Upper lobe of left lung (tissue), 4 donors: ENCODE measurements at regions not wholly inside any gene's neighbourhood (a gene's known extent, or its start where the extent isn't known, plus 50 kb on each side); places are given as distances from the start of the nearest gene placed in this dataset.

Experiments
- CTCF ChIP-seq, 6 experiments: fragments of 450-650 bp in 4 of 6; fragments of 200-600 bp in 2 of 6; sonication (generic) in 2 of 6; IDR thresholded peaks; one replicate each; pipeline ENCODE4 v1.5.1; 2016 to 2019; ENCODE audit warnings: antibody characterized with exemption in 6 of 6
- EP300 ChIP-seq, 4 donors: sonication (generic); formaldehyde crosslinking; IDR thresholded peaks; one replicate each; pipeline ENCODE4 v1.5.1; 2017; ENCODE audit warnings: antibody characterized with exemption in 4 of 4, control low read depth in 2 of 4
- POLR2A ChIP-seq, 4 donors: fragments of 450-650 bp; IDR thresholded peaks; one replicate each; pipeline ENCODE4 v1.5.1; 2016 to 2017; ENCODE audit warnings: antibody characterized with exemption in 4 of 4, mild to moderate bottlenecking in 2 of 4
- POLR2AphosphoS5 ChIP-seq, 2 donors: sonication (generic); formaldehyde crosslinking; IDR thresholded peaks; one replicate each; pipeline ENCODE4 v1.5.1; 2017; ENCODE audit warnings: antibody characterized with exemption in 2 of 2

- TF ChIP-seq CTCF (IDR thresholded peaks at IDR 0.05) = no peak
- TF ChIP-seq POLR2A (IDR thresholded peaks at IDR 0.05) = no peak
- TF ChIP-seq POLR2AphosphoS5 (IDR thresholded peaks at IDR 0.05) = no peak
- no peak for TF ChIP-seq EP300 (IDR thresholded peaks at IDR 0.05)
Observed at GRCh38 chr6:85241498-85242052, 208.3 kb upstream of the NT5E start.
